Left forelimb (tissue), 1 donor: ENCODE measurements at regions not wholly inside any gene's neighbourhood (a gene's known extent, or its start where the extent isn't known, plus 50 kb on each side); places are given as distances from the start of the nearest gene placed in this dataset.
"Not testable (repeated sequence)": the region's sequence is repeated elsewhere in the genome, so short reads cannot be mapped to it uniquely, and the experiment has no call there.

Experiments used
- DNase-seq: peaks from one replicate; pipeline ENCODE4 v3.0.0-alpha.2; 2018; ENCODE audit warnings: low spot score

- no peak for DNase-seq
Measured at GRCh38 chr3:21237638-21238037, 513.4 kb downstream of the ZNF385D start.

- DNase-seq, result no peak
Measured at GRCh38 chr3:21235491-21235890, 515.5 kb downstream of the ZNF385D start.

- DNase-seq, result no peak
Measured at GRCh38 chr3:21234933-21235332, 516.1 kb downstream of the ZNF385D start.

DNA sequence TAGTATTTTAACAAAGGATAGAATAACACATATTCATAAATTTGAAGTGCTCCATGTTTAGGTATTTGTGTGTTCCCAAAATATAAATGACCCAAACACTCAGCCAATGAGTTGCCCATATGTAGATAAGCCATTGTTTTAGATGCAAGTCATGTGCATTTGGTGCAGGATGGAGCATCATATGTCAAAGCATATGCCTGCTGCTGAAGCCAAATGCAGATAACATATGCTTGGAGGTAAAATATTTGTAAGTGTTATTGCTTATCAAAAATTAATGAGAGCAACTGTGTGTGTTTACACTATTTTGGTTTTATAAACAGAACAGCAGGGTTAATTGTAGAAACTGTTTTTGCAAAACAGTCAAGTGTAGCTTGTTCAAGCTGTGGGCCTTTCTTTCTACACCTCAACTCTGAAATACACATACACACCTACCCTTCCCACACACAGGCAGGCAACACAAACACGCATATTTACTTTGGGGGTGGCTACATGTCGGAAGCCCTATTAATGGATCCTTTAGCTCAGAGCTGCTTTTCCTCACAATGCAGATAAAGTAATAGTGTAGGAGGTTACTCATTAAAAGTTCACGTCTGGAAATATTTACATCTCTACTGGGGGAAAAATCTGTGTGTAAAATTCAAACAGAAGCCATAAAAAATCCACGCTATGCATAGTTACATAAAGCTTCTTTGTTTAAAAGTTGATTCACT lies 521.4 kb downstream of the ZNF385D start:
- DNase-seq, result no peak

GRCh38 chr3:21226086-21226485 lies 524.9 kb downstream of the ZNF385D start:
- no peak for DNase-seq

DNA sequence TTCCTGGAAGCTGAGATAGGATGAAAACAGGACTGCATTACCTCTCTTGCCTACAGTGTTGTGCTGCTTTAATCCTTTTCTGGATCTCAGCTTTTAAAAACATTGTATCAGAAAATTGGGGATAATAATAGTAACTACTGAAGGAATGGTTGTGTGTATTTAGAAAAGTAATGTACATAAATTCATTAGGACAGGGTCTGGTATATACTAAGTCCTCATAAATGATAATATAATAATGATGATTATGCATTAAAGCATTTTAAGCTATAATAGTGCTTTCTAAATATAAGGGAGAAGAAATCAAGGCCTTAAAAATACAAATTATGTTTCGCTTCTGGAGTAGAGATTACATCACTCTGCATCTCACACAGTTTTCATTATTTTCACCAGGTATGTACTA lies 530.1 kb downstream of the ZNF385D start:
- no peak for DNase-seq

DNA sequence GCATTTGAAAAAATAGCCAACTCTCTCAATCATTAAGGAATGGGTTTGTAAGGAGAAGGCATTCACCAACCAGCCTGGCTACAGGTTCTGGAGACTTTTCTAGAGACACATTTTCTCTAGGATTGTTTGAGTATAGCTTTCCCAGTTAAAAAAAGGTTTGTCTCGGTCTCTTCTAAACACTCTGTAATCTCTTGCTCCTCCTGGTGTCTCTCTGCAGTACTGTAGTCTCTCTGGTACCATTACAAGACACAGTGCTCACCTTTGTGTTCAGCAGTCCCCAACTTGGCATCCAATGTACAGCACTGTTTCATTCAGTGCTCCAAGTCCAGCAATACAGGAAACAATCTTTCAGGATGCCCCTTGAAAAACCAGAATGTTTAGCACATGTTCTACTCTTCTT lies 534.4 kb downstream of the ZNF385D start:
- no peak for DNase-seq

GRCh38 chr3:21204122-21204521 lies 546.9 kb downstream of the ZNF385D start:
- DNase-seq, result not testable (repeated sequence)

GRCh38 chr3:21195203-21195602 lies 555.8 kb downstream of the ZNF385D start:
- no peak for DNase-seq

DNA sequence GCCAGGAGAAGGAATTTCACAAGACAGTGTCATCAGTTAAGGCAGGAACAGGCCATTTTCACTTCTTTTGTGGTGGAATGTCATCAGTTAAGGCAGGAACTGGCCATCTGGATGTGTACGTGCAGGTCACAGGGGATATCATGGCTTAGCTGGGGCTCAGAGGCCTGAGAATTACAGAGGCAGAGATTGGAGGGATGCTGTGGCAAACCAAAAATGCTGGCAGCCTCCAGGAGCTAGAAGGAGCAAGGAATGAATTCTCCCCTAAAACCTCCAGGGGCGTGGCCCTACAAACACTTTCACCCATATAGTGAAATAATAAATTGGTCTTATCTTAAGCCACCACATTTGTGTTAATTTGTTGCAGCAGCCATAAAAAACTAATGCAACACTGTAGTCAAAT lies 557.0 kb downstream of the ZNF385D start:
- DNase-seq, result not testable (repeated sequence)

- DNase-seq, result no peak
Measured at GRCh38 chr3:21188459-21188858, 562.6 kb downstream of the ZNF385D start.

DNA sequence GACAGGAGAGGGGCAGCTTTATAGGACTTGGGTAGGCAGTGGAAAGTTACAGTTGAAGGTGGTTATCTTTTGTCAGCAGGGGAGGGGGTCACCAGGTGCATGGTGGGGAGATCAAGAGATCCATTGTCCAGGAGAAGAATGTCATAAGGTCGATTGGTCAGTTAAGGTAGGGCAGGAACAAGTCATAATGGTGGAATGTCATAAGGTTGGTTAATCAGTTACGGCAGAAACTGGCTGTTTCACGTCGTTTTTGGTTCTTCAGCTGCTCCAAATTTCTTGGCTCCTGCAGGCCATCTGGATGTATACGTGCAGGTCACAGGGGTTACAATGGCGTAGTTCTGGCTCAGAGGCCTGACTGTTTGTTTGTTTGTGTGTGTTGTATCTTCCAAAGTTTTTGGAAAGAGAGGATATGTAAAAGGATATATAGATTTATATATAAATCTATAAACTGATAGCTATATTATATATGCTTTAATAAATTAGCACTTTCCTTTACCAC lies 565.1 kb downstream of the ZNF385D start:
- no peak for DNase-seq

GRCh38 chr3:21174461-21174860 lies 576.5 kb downstream of the ZNF385D start:
- no peak for DNase-seq

DNA sequence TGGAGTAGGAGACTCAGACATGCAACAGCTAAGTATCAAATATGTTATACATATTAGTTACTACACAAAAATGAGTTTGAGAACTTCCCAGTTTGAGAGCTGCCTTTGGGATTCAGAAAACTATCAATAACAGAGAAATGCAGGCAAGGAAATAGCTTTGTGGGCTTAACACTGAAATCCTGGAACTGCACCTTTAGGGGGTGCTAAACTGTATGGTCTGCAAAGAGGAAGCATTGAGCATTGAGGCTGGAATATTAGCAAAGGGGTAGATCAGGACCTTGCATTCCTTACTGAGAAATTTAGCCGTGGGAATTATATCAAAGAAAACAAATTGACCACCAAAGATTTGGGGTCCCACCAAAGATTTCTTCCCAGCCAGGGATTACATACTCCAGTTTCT lies 580.0 kb downstream of the ZNF385D start:
- no peak for DNase-seq

DNA sequence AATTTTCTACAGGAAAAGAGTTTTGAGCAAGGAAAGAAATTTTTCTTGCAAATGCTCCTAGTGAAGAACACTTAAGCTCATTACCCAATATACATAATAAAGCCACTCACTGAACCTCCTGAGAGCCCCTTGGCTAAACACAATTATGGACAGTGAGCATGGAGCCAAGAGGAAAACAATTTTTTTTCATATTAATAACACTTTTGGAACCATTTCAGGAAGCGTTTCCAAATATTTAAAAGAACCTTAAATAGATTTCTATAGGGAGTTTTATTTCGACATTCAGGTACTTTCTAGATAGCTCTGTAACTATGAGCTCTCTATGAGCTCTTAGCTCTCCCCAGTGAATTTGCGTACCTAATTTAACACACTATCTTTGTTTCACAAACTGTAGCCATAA lies 581.1 kb downstream of the ZNF385D start:
- no peak for DNase-seq

DNA sequence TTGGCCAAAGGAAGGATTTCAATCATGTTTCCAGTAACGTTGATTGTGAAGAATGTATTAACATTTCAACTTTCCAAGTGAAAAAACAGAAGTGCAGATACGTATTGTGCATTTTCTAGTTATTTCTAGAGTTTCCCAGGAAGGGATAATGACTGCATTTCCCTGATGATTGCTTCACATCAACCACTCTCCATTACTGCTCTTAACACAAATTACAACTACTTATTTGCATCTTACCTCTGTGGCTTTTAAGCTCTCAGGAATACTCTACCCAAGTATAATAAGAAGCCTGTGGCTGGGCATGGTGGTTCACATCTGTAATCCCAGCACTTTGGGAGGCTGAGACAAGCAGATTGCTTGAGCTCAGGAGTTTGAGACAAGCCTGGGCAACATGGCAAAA lies 582.5 kb downstream of the ZNF385D start:
- no peak for DNase-seq

DNA sequence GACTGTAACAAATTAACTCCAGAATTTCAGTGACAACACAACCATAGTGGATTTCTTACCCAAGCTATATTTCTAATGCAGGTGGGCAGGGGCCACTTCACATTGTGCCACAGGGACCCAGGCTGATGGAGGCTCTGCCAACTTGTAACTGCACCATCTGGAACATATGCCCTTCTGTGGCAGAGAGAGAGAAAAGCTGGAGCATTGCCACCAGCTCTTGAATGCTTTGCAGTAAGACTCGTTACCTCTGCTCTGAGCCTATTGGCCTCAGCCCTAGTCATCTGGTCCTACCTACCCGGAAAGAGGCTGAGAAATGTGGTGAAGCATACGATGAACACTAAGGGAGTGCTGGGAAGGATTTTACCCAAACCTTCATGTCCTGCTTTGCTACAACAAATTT lies 587.1 kb downstream of the ZNF385D start:
- no peak for DNase-seq

DNA sequence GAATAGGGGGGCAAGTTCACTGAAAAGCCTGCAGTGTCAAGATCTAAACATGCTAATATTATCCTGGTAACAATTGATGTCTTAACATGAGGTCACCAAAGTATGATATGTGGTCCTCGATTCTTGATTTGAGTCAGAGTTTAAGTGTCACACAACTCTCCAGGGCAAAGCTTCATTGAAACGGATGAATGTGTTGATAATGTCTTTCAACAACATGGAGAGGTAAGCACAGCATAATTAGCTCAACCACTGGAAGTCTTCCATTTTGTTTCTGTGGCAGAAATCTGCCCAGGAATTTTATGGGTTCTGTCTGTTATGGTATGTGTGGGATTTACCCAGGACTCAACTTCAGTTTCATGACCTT lies 591.5 kb downstream of the ZNF385D start:
- DNase-seq, result no peak

DNA sequence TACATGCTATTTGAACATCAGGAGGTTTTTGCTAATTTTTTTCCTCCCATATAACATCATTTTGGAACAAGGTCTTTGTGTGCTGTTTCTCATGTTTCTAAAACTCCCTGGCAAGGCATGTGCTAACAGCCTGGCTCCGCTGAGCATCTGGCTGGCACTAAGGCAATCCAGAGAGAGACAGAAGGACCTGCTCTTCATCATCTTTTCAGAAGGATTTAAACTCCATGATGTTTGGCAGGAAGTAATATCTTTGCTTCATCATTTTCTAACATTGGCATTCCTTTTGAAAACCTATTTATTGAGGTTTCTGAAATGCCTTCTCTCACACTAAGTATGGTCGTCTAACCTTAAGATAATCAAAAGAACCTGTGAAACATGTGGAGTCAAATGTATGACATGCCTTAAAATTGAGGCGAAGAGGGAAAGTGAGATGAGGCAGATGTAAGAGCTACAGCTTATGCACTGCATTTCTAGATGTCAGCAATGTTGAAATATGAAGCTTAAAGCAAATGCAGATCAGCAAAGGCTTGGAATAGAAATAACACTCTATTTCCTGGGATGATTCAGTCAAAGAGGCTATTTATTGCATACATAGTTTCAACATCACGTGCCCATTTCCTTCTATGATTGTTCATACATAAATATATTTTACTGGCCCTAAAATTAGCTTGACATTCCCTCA lies 592.0 kb downstream of the ZNF385D start:
- no peak for DNase-seq

DNA sequence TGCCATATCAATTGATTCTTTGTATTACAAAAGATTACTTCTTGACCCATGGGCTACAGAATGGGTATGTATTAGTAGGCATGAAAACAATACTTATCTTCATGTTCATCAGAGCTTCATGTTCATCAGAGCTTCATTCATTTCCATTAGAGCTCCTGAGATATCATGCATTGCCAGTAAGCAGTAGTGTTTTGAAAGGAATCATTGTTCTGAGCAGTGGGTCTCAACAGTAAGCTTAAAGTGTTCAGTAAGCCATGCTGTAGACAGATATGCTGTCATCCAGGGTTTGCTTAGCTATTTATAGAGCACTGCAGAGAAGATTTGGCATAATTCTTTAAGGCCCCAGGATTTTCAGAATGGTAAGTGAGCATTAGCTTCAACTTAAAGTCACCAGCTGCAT lies 596.1 kb downstream of the ZNF385D start:
- DNase-seq, result no peak

DNA sequence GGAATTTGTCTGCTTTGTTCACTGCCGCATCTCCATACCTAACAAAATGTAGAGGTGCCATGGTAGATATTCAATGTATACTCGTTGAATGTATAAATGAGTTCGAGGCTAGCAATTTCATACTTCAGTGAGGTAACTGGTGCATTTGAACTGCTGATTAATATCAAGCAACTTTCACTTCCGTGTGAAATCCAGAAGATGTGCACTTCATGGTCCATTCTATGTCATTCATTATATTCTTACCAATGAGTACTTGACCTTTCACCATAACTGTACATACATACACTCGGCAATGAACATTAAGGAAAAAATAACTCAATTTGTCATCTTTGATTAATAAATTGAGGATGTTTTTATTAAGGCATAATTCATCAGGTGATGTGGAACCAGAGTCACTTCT lies 598.5 kb downstream of the ZNF385D start:
- no peak for DNase-seq

- no peak for DNase-seq
Measured at GRCh38 chr3:21142949-21143348, 608.1 kb downstream of the ZNF385D start.

GRCh38 chr3:21142031-21142430 lies 609.0 kb downstream of the ZNF385D start:
- DNase-seq, result no peak

GRCh38 chr3:21140785-21141184 lies 610.2 kb downstream of the ZNF385D start:
- no peak for DNase-seq
